GM13976 (cell line): ENCODE measurements at regions not wholly inside any gene's neighbourhood (a gene's known extent, or its start where the extent isn't known, plus 50 kb on each side); places are given as distances from the start of the nearest gene placed in this dataset.

Source experiments
- DNase-seq: peaks from one replicate; pipeline ENCODE4 v3.0.0; 2012; ENCODE audit warnings: low spot score
- CTCF ChIP-seq: IDR thresholded peaks from 2 replicates; pipeline ENCODE4 v1.5.1; 2012; ENCODE audit warnings: borderline replicate concordance, mild to moderate bottlenecking; ENCODE audit not compliant: insufficient read depth; ENCODE audit errors: extremely low read depth, missing control alignments, control extremely low read depth
- in situ Hi-C: fragments of 300-500 bp; cut with MboI; formaldehyde crosslinking; loops from one replicate; pipeline ENCODE4 v1.12.0; 2022; ENCODE audit warnings: low sequenced_read_pairs, mixed read lengths, inconsistent platforms; ENCODE audit not compliant: unreplicated experiment

- DNase-seq: no peak
- TF ChIP-seq CTCF: no peak
- in situ Hi-C loops: no loop called here
Measured at GRCh38 chr14:53389202-53389601, 236.1 kb upstream of the DDHD1 start.

- DNase-seq: no peak
- in situ Hi-C loops: no loop called here
- TF ChIP-seq CTCF: no peak
Measured at GRCh38 chr14:53386362-53386761, 233.2 kb upstream of the DDHD1 start.

- in situ Hi-C loops: no loop called here
Measured at GRCh38 chr14:53384536-53384935, 231.4 kb upstream of the DDHD1 start.

GRCh38 chr14:53384073-53384472, 230.9 kb upstream of the DDHD1 start:
- no peak for DNase-seq
- in situ Hi-C loops: no loop called here
- no peak for TF ChIP-seq CTCF

More at GRCh38 chr14:53384536-53384935, 231.4 kb upstream of the DDHD1 start:
- TF ChIP-seq CTCF: no peak
- no peak for DNase-seq

- in situ Hi-C loops: no loop called here
- no peak for TF ChIP-seq CTCF
- DNase-seq: no peak
Measured at GRCh38 chr14:53381895-53382294, 228.8 kb upstream of the DDHD1 start.

GRCh38 chr14:53380867-53381225, 227.7 kb upstream of the DDHD1 start:
- no peak for TF ChIP-seq CTCF
- no peak for DNase-seq
- in situ Hi-C loops: no loop called here
